ENCODE measurements at regions not wholly inside any gene's neighbourhood (a gene's known extent, or its start where the extent isn't known, plus 50 kb on each side); places are given as distances from the start of the nearest gene placed in this dataset.

DNA sequence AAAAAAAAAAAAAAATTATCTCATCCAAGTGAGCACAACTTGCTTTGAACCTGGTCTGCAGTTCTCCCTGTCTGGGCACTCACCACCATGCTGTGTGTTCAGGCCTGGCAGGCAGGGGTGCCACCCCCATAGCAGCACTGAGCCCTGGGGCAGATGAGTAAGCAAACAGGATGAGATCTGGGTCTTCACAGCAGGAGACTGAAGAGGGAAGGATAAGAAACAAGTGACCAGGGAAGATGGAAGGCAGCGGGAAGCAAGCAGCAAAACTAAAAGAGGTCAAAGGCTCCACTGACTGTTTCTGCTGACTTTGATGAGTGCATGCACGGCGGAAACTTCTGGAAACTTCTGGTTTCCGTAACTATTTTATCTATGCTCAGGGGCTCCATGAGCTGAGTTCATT is 133.5 kb upstream of the SOD1 start:
- no peak overlapping the region for H3K4me3 ChIP-seq (ENCODE audit: low read depth, low read length)
- ChIA-PET CTCF (no interaction called here), POLR2A (no interaction called here)
- TF ChIP-seq, protein P1, sequence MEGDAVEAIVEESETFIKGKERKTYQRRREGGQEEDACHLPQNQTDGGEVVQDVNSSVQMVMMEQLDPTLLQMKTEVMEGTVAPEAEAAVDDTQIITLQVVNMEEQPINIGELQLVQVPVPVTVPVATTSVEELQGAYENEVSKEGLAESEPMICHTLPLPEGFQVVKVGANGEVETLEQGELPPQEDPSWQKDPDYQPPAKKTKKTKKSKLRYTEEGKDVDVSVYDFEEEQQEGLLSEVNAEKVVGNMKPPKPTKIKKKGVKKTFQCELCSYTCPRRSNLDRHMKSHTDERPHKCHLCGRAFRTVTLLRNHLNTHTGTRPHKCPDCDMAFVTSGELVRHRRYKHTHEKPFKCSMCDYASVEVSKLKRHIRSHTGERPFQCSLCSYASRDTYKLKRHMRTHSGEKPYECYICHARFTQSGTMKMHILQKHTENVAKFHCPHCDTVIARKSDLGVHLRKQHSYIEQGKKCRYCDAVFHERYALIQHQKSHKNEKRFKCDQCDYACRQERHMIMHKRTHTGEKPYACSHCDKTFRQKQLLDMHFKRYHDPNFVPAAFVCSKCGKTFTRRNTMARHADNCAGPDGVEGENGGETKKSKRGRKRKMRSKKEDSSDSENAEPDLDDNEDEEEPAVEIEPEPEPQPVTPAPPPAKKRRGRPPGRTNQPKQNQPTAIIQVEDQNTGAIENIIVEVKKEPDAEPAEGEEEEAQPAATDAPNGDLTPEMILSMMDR (IDR thresholded peaks at IDR 0.05; ENCODE audit: insufficient read depth, low read length, missing control alignments) = no peak
- DNase-seq (ENCODE audit: low read depth, low spot score) = no peak

DNA sequence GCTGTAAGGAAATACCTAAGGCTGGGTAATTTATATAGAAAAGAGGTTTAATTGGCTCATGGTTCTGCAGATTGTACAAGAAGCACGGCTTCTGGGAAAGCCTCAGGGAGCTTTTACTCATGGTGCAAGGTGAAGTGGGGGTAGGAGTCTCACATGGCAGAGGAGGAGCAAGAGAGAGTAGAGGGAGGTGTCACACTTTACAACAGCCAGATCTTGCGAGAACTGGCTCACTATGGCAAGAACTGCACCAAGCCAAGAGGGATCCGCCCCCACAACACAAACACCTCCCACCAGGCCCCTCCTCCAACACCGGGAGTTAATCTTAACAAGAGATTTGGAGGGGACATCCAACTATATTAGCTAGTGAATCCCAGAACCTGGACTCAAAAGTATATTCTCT is 135.4 kb upstream of the SOD1 start:
- TF ChIP-seq, protein P1 (IDR thresholded peaks at IDR 0.05; ENCODE audit: insufficient read depth, low read length, missing control alignments) = no peak
- ChIA-PET CTCF (interaction anchor here (1.0 kb wide), 1 partner anchor 343 kb away, joined by 3 read pairs; no protein-coding TSS in a partner anchor), POLR2A (no interaction called here)
- no peak for DNase-seq (ENCODE audit: low read depth, low spot score)
- H3K4me3 ChIP-seq (ENCODE audit: low read depth, low read length) = no peak overlapping the region

DNA sequence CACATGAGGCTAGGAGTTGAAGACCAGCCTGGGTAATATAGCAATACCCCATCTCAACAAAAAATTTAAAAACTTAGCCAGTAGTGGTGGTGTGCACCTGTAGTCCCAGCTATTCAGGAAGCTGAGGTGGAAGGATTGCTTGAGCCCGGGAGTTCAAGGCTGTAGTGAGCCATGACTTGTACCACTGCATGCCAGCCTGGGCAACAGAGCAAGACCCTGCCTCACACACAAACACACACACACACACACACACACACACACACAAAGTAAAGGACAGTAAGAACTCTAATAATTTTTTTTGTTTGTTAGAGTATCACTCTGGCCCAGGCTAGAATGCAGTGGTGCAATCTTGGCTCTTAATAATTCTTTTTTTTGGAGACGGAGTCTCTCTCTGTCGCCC is 138.0 kb upstream of the SOD1 start:
- DNase-seq (ENCODE audit: low read depth, low spot score) = no peak
- ChIA-PET CTCF (no interaction called here), POLR2A (no interaction called here)
- H3K4me3 ChIP-seq (ENCODE audit: low read depth, low read length) = no peak overlapping the region
- TF ChIP-seq, protein P1 (IDR thresholded peaks at IDR 0.05; ENCODE audit: insufficient read depth, low read length, missing control alignments) = no peak

DNA sequence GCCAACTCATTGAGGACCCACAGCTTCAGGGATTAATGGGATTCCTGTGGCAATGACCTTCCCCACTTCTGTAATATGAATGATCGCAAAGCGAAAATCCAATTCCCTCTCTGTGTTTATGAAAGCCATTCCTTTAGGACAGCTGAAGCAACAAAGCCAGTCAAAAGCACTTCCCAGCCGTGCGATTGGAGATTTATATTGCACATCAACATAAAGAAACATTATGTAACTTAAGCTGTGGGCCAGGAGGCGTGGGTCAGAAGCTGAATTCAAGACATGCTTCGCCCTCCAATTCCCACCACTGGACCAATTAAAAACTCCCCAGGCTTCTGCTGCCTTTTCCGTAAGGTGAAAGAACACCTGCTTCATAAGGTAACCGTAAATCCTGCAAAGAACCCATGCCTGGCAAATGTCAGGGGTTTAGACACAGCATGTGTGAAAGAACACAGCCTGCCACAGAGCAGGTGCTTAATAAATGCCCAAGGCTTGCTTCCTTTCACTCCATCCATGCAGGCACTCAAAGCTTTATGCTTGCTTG is 138.9 kb upstream of the SOD1 start:
- TF ChIP-seq, protein P1 (IDR thresholded peaks at IDR 0.05; ENCODE audit: insufficient read depth, low read length, missing control alignments) = no peak
- ChIA-PET CTCF (no interaction called here), POLR2A (interaction anchor here (0.7 kb wide), 1 partner anchor 189 kb away, joined by 3 read pairs; no protein-coding TSS in a partner anchor)
- no peak overlapping the region for H3K4me3 ChIP-seq (ENCODE audit: low read depth, low read length)
- DNase-seq (ENCODE audit: low read depth, low spot score) = peak; percentile 63

DNA sequence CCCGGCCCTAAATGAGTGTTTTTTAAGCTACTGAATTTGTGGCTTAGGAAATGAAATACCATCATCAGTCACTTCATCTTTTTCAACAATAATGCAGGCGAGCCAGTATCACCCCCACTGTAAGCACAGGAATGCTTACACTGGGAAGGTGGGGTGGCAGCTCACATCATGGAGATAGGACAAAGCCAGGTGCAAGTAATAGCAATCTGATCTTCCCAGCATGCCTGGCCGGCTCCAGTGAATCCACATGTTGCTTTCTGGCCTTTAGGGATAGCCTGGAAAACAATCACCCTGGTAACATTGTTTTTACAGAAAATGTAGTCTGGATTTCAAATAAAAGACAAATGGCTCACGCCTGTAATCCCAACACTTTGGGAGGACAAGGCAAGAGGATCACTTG is 140.9 kb upstream of the SOD1 start:
- ChIA-PET CTCF (interaction anchor here (1.2 kb wide), 1 partner anchor 321 kb away, joined by 4 read pairs; no protein-coding TSS in a partner anchor), POLR2A (no interaction called here)
- TF ChIP-seq, protein P1 (IDR thresholded peaks at IDR 0.05; ENCODE audit: insufficient read depth, low read length, missing control alignments) = no peak
- no peak overlapping the region for H3K4me3 ChIP-seq (ENCODE audit: low read depth, low read length)
- no peak for DNase-seq (ENCODE audit: low read depth, low spot score)

DNA sequence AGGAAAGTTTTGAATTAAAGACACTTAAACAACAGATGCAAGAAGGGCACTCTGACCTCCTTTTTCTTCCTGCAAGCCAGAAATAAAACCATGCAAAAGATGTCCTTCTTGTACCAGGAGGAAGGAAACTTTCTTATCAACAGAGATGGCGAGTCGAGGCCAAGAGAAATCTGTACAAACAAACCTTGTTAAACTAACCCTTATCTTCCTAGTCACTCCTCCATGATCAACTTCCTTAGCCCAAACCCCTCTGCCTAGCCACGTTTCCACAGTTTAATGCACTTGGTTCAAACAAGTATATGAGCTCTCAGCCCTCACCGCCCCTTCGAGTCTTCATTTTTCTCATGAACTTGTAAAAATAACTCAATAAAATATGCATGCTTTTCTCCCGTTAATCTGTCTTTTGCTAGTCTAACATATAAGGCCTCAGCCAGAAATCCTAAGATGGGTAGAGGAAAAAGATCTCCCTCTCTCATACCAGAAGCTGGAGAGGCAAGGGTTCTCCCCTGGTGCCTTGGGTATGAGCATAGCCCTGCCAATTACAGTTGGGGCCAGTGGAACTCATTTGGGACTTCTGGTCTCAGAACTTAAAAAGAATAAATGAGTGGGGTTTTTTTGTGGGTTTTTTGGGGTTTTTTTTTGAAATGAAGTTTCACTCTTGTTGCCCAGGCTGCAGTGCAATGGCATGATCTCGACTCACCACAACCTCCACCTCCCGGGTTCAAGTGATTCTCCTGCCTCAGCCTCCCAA is 141.7 kb upstream of the SOD1 start:
- ChIA-PET CTCF (interaction anchor here (1.2 to 1.3 kb wide), 2 partner anchors 13 to 320 kb away, joined by 3 to 4 read pairs; no protein-coding TSS in a partner anchor), POLR2A (interaction anchor here (0.6 kb wide), 1 partner anchor 30 kb away, joined by 4 read pairs; no protein-coding TSS in a partner anchor)
- TF ChIP-seq, protein P1 (IDR thresholded peaks at IDR 0.05; ENCODE audit: insufficient read depth, low read length, missing control alignments) = no peak
- H3K4me3 ChIP-seq (ENCODE audit: low read depth, low read length) = no peak overlapping the region
- no peak for DNase-seq (ENCODE audit: low read depth, low spot score)
